ENCODE measurements at regions not wholly inside any gene's neighbourhood (a gene's known extent, or its start where the extent isn't known, plus 50 kb on each side); places are given as distances from the start of the nearest gene placed in this dataset.
"Not testable (repeated sequence)": the region's sequence is repeated elsewhere in the genome, so short reads cannot be mapped to it uniquely, and the experiment has no call there.

DNA sequence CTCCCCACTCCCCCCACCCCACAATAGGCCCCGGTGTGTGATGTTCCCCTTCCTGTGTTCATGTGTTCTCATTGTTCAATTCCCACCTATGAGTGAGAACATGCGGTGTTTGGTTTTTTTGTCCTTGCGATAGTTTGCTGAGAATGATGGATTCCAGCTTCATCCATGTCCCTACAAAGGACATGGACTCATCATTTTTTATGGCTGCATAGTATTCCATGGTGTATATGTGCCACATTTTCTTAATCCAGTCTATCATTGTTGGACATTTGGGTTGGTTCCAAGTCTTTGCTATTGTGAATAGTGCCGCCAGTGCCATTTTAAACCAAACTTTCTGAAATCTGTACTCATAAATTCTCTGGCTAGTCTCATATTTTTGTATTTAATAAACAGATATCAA is 85.3 kb upstream of the MAGI3 start:
- not testable (repeated sequence) for H3K9ac ChIP-seq (ENCODE audit: low read length); H3K27me3 ChIP-seq (replicated peaks; ENCODE audit: control insufficient read depth, insufficient read depth, low read length); H3K36me3 ChIP-seq (ENCODE audit: control insufficient read depth, insufficient read depth, low read length, severe bottlenecking); H3K4me3 ChIP-seq (ENCODE audit: low read length); H3K9me3 ChIP-seq (ENCODE audit: control insufficient read depth, low read length); DNase-seq (ENCODE audit: low read depth); H3K4me1 ChIP-seq (ENCODE audit: control insufficient read depth, insufficient read depth, low read length)

DNA sequence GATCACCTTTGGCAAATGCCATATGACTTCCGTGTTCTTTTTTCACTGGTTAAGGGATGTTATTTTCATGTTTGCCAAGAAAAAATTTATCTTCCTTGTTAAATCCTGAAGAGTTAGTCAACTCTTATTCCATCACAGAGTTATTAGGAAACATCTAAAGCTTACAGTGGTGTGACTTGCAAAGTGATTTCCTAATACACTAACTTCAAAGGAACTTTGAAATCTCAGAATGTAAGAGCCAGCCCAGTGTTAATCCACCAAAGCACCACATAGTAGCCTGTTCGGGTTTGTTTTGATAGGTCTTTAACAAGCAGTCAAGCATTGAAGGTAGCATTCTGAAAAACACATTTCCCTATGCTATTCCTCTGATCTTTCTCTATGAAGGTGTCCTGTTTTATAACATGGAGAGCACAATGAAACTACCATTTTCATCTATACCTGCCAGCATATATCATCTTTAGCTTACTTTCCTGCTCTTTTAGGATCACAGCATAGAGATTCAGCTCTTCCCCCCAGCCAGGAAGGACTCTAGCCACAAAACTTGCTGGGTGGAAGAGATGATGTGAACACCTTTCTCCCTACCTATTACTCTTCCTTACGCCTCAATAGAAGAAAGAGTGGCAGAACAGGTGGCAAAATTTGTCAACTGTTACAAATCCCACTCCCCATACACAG is 82.4 kb upstream of the MAGI3 start:
- no peak overlapping the region for H3K9ac ChIP-seq (ENCODE audit: low read length)

DNA sequence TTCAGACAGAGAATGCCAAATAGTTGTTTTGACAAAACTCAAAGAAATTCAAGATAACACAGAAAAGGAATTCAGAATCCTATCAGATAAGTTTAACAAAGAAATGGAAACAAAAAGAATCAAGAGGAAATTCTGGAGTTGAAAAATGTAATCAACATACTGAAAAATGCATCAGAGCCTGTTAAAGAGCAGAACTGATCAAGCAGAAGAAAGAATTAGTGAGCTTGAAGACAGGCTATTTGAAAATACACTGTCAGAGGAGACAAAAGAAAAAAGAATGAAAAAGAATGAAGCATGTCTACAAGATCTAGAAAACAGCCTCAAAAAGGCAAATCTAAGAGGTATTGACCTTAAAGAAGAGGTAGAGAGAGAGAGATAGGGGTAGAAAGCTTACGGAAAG is 77.7 kb upstream of the MAGI3 start:
- H3K36me3 ChIP-seq (ENCODE audit: control insufficient read depth, insufficient read depth, low read length, severe bottlenecking); DNase-seq (ENCODE audit: low read depth); H3K27me3 ChIP-seq (replicated peaks; ENCODE audit: control insufficient read depth, insufficient read depth, low read length); H3K9ac ChIP-seq (ENCODE audit: low read length); H3K4me3 ChIP-seq (ENCODE audit: low read length); H3K4me1 ChIP-seq (ENCODE audit: control insufficient read depth, insufficient read depth, low read length): not testable (repeated sequence)
- peaks cover 15% of the 10 kb centered on the region for H3K9me3 ChIP-seq (ENCODE audit: control insufficient read depth, low read length)

More for the DNA sequence above, 82.4 kb upstream of the MAGI3 start:
- Histone ChIP-seq H3K9me3 (ENCODE audit: control insufficient read depth, low read length) (peaks cover 7% of the 10 kb centered on the region), H3K36me3 (ENCODE audit: control insufficient read depth, insufficient read depth, low read length, severe bottlenecking) (no peaks in the 10 kb centered on the region), H3K4me3 (ENCODE audit: low read length) (no peak overlapping the region), H3K4me1 (ENCODE audit: control insufficient read depth, insufficient read depth, low read length) (peaks cover 5% of the 10 kb centered on the region), H3K27me3 (replicated peaks; ENCODE audit: control insufficient read depth, insufficient read depth, low read length) (no peaks in the 10 kb centered on the region)
- peak; percentile 7 for DNase-seq (ENCODE audit: low read depth)

DNA sequence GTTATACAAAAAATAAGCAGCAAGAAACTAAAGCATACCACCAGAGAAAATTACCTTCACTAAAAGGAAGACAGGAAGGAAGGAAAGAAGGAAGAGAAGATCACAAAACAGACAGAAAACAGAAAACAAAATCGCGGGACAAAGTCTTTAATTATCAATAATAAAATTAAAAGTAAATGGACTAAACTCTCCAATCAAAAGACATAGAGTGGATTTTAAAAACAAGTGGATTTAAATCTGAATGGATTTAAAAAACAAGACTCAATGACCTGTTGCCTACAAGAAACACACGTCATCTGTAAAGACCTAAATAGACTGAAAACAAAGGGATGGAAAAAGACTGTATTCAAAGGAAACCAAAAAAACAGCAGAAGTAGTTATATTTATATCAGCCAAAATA is 75.7 kb upstream of the MAGI3 start:
- Histone ChIP-seq H3K4me1 (ENCODE audit: control insufficient read depth, insufficient read depth, low read length) (no peaks in the 10 kb centered on the region), H3K9me3 (ENCODE audit: control insufficient read depth, low read length) (peaks cover 15% of the 10 kb centered on the region)

DNA sequence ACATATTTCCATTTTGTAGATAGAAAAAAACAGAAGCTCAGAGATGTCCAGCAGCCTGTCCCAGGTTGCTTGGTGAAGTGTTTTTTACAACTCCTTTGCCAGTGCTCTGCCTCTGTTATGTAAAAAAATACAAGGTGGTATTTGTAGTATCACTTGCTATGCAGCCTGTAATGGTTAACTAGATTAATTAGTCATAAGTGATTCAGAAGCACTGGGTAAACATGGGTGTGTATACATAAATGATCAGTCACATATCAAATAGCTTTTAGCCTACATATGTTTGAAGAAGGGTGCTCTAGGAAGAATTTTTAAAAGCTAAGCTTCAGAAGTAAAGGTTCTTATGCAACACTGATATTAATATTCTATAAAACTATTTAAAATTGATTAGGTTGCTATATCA is 70.0 kb upstream of the MAGI3 start:
- H3K27me3 ChIP-seq (replicated peaks; ENCODE audit: control insufficient read depth, insufficient read depth, low read length) = no peaks in the 10 kb centered on the region
- no peak for DNase-seq (ENCODE audit: low read depth)
- no peaks in the 10 kb centered on the region for H3K36me3 ChIP-seq (ENCODE audit: control insufficient read depth, insufficient read depth, low read length, severe bottlenecking)
- no peak overlapping the region for H3K9ac ChIP-seq (ENCODE audit: low read length)
- H3K4me1 ChIP-seq (ENCODE audit: control insufficient read depth, insufficient read depth, low read length) = no peaks in the 10 kb centered on the region
- no peaks in the 10 kb centered on the region for H3K9me3 ChIP-seq (ENCODE audit: control insufficient read depth, low read length)
- H3K4me3 ChIP-seq (ENCODE audit: low read length) = no peak overlapping the region

More for the DNA sequence above, 75.7 kb upstream of the MAGI3 start:
- H3K36me3 ChIP-seq (ENCODE audit: control insufficient read depth, insufficient read depth, low read length, severe bottlenecking) = no peaks in the 10 kb centered on the region
- no peak overlapping the region for H3K4me3 ChIP-seq (ENCODE audit: low read length)
- no peaks in the 10 kb centered on the region for H3K27me3 ChIP-seq (replicated peaks; ENCODE audit: control insufficient read depth, insufficient read depth, low read length)
- H3K9ac ChIP-seq (ENCODE audit: low read length) = no peak overlapping the region
- DNase-seq (ENCODE audit: low read depth) = no peak

DNA sequence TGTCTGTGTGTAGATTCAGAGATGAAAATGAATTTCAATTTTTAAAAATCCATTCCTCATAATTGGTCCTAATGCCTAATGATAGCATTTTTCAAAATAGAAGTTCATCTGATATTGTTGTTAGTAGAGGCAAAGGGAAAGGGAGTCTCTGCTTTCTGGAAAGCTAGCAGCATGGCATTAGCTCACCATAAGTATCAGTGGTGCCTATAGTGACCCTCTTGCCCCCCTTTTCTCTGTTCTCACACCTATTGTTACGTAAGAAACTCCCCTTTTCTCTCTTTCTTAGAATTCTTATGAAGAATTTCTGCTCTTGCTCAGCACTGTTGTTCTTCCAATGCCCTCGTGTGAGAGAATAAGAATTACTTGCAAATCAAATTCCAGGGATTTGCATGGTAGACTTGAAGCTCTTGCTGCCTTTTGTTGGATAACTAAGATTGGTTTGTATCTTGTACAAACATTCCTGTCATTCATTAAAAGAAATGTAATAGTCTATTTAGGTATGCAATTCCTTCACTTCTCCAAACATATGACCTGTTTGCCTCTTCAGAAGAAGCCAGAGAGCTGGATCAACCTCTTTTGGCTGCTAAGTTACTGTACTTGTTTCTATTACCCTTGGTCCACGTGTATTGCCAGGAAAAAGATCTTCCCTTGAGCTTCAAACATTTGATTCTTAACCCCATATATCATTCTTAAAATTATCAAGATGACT is 69.2 kb upstream of the MAGI3 start:
- Histone ChIP-seq H3K27me3 (replicated peaks; ENCODE audit: control insufficient read depth, insufficient read depth, low read length) (no peaks in the 10 kb centered on the region), H3K4me1 (ENCODE audit: control insufficient read depth, insufficient read depth, low read length) (no peaks in the 10 kb centered on the region), H3K4me3 (ENCODE audit: low read length) (no peak overlapping the region), H3K9me3 (ENCODE audit: control insufficient read depth, low read length) (no peaks in the 10 kb centered on the region), H3K36me3 (ENCODE audit: control insufficient read depth, insufficient read depth, low read length, severe bottlenecking) (no peaks in the 10 kb centered on the region), H3K9ac (ENCODE audit: low read length) (no peak overlapping the region)
- DNase-seq (ENCODE audit: low read depth) = peak; percentile 5

DNA sequence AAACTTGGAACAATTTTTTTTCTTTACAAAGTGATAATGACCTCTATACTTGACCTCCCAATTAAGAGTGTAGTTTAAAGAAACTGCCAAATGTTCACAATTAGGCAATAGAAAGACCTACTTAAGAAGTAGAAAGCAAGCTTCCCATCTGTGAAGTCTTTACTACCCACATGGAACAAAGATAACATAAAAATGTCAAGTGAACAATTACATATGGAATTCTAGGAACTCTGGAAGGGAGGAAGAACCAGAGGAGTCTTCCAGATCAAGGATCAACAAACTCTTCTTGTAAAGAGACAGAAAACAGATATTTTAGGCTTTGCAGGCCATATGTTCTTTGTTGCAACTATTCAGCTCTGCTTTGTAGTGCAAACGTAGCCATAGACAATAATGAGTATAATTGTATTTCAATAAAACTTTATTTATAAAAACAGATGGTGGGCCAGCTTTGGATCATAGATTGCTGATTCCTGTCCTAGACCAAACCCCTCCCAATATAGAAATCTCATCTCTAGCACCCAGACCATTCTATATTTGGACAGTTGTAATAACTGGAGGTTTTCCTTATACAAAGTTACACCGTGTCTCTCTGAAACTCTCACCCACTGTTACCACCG is 68.4 kb upstream of the MAGI3 start:
- H3K4me1 ChIP-seq (ENCODE audit: control insufficient read depth, insufficient read depth, low read length) = no peaks in the 10 kb centered on the region
- H3K4me3 ChIP-seq (ENCODE audit: low read length) = no peak overlapping the region
- H3K27me3 ChIP-seq (replicated peaks; ENCODE audit: control insufficient read depth, insufficient read depth, low read length) = no peaks in the 10 kb centered on the region
- no peak overlapping the region for H3K9ac ChIP-seq (ENCODE audit: low read length)
- no peak for DNase-seq (ENCODE audit: low read depth)
- no peaks in the 10 kb centered on the region for H3K36me3 ChIP-seq (ENCODE audit: control insufficient read depth, insufficient read depth, low read length, severe bottlenecking)
- H3K9me3 ChIP-seq (ENCODE audit: control insufficient read depth, low read length) = no peaks in the 10 kb centered on the region

DNA sequence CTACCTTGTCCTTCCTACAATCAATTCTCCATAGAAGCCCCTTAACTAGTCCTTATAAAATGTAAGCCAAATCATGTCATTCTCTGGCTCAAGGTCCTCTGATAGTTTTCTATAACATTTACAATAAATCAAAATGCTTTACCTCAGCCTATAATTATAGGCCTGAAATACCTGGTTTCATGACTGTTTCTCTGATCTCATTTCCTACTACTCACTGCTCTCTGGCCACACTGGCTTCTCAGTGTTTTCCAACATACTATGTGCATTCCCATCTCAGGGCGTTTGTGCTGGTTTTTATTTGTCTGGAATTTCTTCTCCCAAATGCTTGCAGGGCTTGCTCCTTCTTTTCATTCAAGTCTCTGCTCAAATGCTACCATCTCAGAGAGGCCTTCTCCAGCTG is 67.9 kb upstream of the MAGI3 start:
- no peak overlapping the region for H3K9ac ChIP-seq (ENCODE audit: low read length)
- DNase-seq (ENCODE audit: low read depth) = no peak
- H3K4me1 ChIP-seq (ENCODE audit: control insufficient read depth, insufficient read depth, low read length) = no peaks in the 10 kb centered on the region
- H3K4me3 ChIP-seq (ENCODE audit: low read length) = no peak overlapping the region
- no peaks in the 10 kb centered on the region for H3K36me3 ChIP-seq (ENCODE audit: control insufficient read depth, insufficient read depth, low read length, severe bottlenecking)
- H3K27me3 ChIP-seq (replicated peaks; ENCODE audit: control insufficient read depth, insufficient read depth, low read length) = no peaks in the 10 kb centered on the region
- no peaks in the 10 kb centered on the region for H3K9me3 ChIP-seq (ENCODE audit: control insufficient read depth, low read length)

DNA sequence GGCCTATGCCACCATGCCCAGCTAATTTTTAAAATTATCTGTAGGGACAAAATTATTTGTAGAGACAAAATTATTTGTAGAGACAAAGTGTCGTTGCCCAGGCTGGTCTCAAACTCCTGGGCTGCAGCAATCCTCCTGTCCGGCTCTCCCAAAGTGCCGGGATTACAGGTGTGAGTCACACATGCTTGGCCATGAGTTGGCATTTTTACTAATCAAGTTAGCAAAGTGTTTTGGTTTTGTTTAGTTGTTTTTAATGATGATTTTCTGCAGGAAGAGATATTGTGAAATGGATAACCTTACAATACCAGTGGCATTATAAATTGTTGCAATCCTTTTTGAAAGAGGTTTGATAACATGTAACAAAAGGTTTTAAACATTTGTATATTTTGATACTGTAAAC is 65.3 kb upstream of the MAGI3 start:
- Histone ChIP-seq H3K4me3 (ENCODE audit: low read length) (no peak overlapping the region), H3K4me1 (ENCODE audit: control insufficient read depth, insufficient read depth, low read length) (no peaks in the 10 kb centered on the region), H3K36me3 (ENCODE audit: control insufficient read depth, insufficient read depth, low read length, severe bottlenecking) (no peaks in the 10 kb centered on the region), H3K27me3 (replicated peaks; ENCODE audit: control insufficient read depth, insufficient read depth, low read length) (no peaks in the 10 kb centered on the region), H3K9me3 (ENCODE audit: control insufficient read depth, low read length) (no peaks in the 10 kb centered on the region), H3K9ac (ENCODE audit: low read length) (no peak overlapping the region)
- no peak for DNase-seq (ENCODE audit: low read depth)

DNA sequence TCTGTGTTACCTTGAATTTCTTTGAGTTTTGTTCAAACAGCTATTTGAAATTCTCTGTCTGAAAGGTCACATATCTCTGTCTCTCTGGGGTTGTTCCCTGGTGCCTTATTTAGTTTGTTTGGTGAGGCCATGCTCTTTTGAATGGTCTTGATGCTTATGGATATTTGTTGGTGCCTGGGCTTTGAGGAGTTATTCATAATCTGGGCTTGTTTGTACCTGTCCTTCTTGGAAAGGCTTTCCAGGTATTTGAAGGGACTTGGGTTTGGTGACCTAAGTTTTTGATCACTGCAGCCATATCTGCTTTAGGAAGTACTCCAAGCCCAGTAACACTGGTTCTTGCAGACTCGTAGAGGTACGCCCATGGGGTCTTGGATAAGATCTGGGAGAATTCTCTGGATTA is 63.3 kb upstream of the MAGI3 start:
- Histone ChIP-seq H3K36me3 (ENCODE audit: control insufficient read depth, insufficient read depth, low read length, severe bottlenecking) (no peaks in the 10 kb centered on the region), H3K4me1 (ENCODE audit: control insufficient read depth, insufficient read depth, low read length) (no peaks in the 10 kb centered on the region), H3K4me3 (ENCODE audit: low read length) (no peak overlapping the region), H3K9ac (ENCODE audit: low read length) (no peak overlapping the region), H3K9me3 (ENCODE audit: control insufficient read depth, low read length) (no peaks in the 10 kb centered on the region), H3K27me3 (replicated peaks; ENCODE audit: control insufficient read depth, insufficient read depth, low read length) (no peaks in the 10 kb centered on the region)
- DNase-seq (ENCODE audit: low read depth) = no peak

DNA sequence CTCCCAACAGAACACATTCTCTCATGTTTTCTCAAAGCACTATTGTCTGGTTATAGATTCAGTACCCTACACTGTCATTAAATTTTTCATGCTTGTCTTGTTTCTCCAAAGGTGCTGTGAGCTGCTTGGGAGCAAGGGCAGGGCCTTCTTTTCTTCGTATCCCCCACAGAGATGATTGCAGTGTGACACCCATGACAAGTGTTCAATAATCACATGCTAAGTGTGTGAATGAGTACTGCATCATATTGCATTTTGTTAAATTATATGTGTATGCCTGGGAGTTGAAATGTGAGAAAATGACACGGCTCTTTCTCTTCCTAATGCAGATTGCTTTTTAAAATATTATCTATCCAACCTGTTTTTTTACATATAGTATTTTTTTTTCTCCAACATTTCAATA is 57.3 kb upstream of the MAGI3 start:
- Histone ChIP-seq H3K4me1 (ENCODE audit: control insufficient read depth, insufficient read depth, low read length) (no peaks in the 10 kb centered on the region), H3K36me3 (ENCODE audit: control insufficient read depth, insufficient read depth, low read length, severe bottlenecking) (no peaks in the 10 kb centered on the region), H3K9ac (ENCODE audit: low read length) (no peak overlapping the region), H3K4me3 (ENCODE audit: low read length) (no peak overlapping the region), H3K9me3 (ENCODE audit: control insufficient read depth, low read length) (no peaks in the 10 kb centered on the region), H3K27me3 (replicated peaks; ENCODE audit: control insufficient read depth, insufficient read depth, low read length) (no peaks in the 10 kb centered on the region)
- no peak for DNase-seq (ENCODE audit: low read depth)

All from adipocyte (in vitro differentiated cells).